ENCODE measurements at regions not wholly inside any gene's neighbourhood (a gene's known extent, or its start where the extent isn't known, plus 50 kb on each side); places are given as distances from the start of the nearest gene placed in this dataset.

GRCh38 chr2:193701484-193701883 is 1506.8 kb upstream of the TMEFF2 start:
- DNase-seq, result no peak
- no peaks in the 10 kb centered on the region for H3K9me3 ChIP-seq
- H3K36me3 ChIP-seq (ENCODE audit: control insufficient read depth, insufficient read depth, low read length), result no peaks in the 10 kb centered on the region
- BruUV-seq (replicated peaks), result no TSS peak
- ChIA-PET CTCF (no interaction called here), POLR2A (no interaction called here)
- no peak for TF ChIP-seq CTCF (IDR thresholded peaks at IDR 0.05; ENCODE audit: insufficient read depth in 1 of 2, low read depth in 1 of 2, low read length in 1 of 2, severe bottlenecking in 1 of 2, unreplicated experiment in 1 of 2)
- Mint-ChIP-seq H3K4me1 (ENCODE audit: low read depth, unreplicated experiment) (no peaks in the 10 kb centered on the region), H3K27ac (ENCODE audit: unreplicated experiment) (no peak overlapping the region), H3K4me3 (ENCODE audit: unreplicated experiment) (no peak overlapping the region), H3K36me3 (ENCODE audit: insufficient read depth, unreplicated experiment) (no peaks in the 10 kb centered on the region), H3K27me3 (ENCODE audit: insufficient read depth, unreplicated experiment) (no peaks in the 10 kb centered on the region), H3K9me3 (ENCODE audit: unreplicated experiment) (no peaks in the 10 kb centered on the region)
- no peaks in the 10 kb centered on the region for H3K27me3 ChIP-seq (replicated peaks; ENCODE audit: control insufficient read depth, insufficient read depth, low read length)
- no peaks in the 10 kb centered on the region for H3K4me1 ChIP-seq
- no peak overlapping the region for H3K4me3 ChIP-seq (ENCODE audit: low read depth, low read length)
- intact Hi-C loops (cut with micrococcal nuclease; ENCODE audit: unreplicated experiment), result no loop called here

- POLR2A ChIA-PET, result no interaction called here
- CTCF ChIA-PET, result no interaction called here
- Histone ChIP-seq H3K27me3 (replicated peaks; ENCODE audit: control insufficient read depth, insufficient read depth, low read length) (no peaks in the 10 kb centered on the region), H3K4me1 (no peaks in the 10 kb centered on the region), H3K4me3 (ENCODE audit: low read depth, low read length) (no peak overlapping the region), H3K9me3 (no peaks in the 10 kb centered on the region), H3K36me3 (ENCODE audit: control insufficient read depth, insufficient read depth, low read length) (no peaks in the 10 kb centered on the region)
- DNase-seq, result peak in 1 of 2 experiments; percentile 11
- Mint-ChIP-seq H3K4me1 (ENCODE audit: low read depth, unreplicated experiment) (no peaks in the 10 kb centered on the region), H3K9me3 (ENCODE audit: unreplicated experiment) (no peaks in the 10 kb centered on the region), H3K27me3 (ENCODE audit: insufficient read depth, unreplicated experiment) (peaks cover 2% of the 10 kb centered on the region), H3K27ac (ENCODE audit: unreplicated experiment) (no peak overlapping the region), H3K36me3 (ENCODE audit: insufficient read depth, unreplicated experiment) (no peaks in the 10 kb centered on the region), H3K4me3 (ENCODE audit: unreplicated experiment) (no peak overlapping the region)
- intact Hi-C loops (cut with micrococcal nuclease; ENCODE audit: unreplicated experiment), result loop anchor here (1.0 kb wide), 2 partner anchors 190 to 268 kb away; no protein-coding TSS in a partner anchor
- peak; percentile 19 to 52 for TF ChIP-seq CTCF (IDR thresholded peaks at IDR 0.05; ENCODE audit: insufficient read depth in 1 of 2, low read depth in 1 of 2, low read length in 1 of 2, severe bottlenecking in 1 of 2, unreplicated experiment in 1 of 2)
- no TSS peak for BruUV-seq (replicated peaks)
Observed at GRCh38 chr2:193695367-193695766, 1500.6 kb upstream of the TMEFF2 start.

- no peak overlapping the region for H3K4me3 ChIP-seq (ENCODE audit: low read depth, low read length)
- ChIA-PET POLR2A (no interaction called here), CTCF (no interaction called here)
- no TSS peak for BruUV-seq (replicated peaks)
- TF ChIP-seq CTCF (IDR thresholded peaks at IDR 0.05; ENCODE audit: insufficient read depth in 1 of 2, low read depth in 1 of 2, low read length in 1 of 2, severe bottlenecking in 1 of 2, unreplicated experiment in 1 of 2), result no peak
- intact Hi-C loops (cut with micrococcal nuclease; ENCODE audit: unreplicated experiment), result no loop called here
- DNase-seq, result no peak
- no peaks in the 10 kb centered on the region for H3K9me3 Mint-ChIP-seq (ENCODE audit: unreplicated experiment)
- no peak overlapping the region for H3K27ac Mint-ChIP-seq (ENCODE audit: unreplicated experiment)
- H3K4me1 Mint-ChIP-seq (ENCODE audit: low read depth, unreplicated experiment), result no peaks in the 10 kb centered on the region
- no peaks in the 10 kb centered on the region for H3K27me3 ChIP-seq (replicated peaks; ENCODE audit: control insufficient read depth, insufficient read depth, low read length)
- H3K4me1 ChIP-seq, result no peaks in the 10 kb centered on the region
- peaks cover 2% of the 10 kb centered on the region for H3K27me3 Mint-ChIP-seq (ENCODE audit: insufficient read depth, unreplicated experiment)
- no peaks in the 10 kb centered on the region for H3K36me3 Mint-ChIP-seq (ENCODE audit: insufficient read depth, unreplicated experiment)
- H3K36me3 ChIP-seq (ENCODE audit: control insufficient read depth, insufficient read depth, low read length), result no peaks in the 10 kb centered on the region
- no peaks in the 10 kb centered on the region for H3K9me3 ChIP-seq
- H3K4me3 Mint-ChIP-seq (ENCODE audit: unreplicated experiment), result no peak overlapping the region
Observed at GRCh38 chr2:193693758-193694157, 1499.0 kb upstream of the TMEFF2 start.
